ENCODE measurements at regions not wholly inside any gene's neighbourhood (a gene's known extent, or its start where the extent isn't known, plus 50 kb on each side); places are given as distances from the start of the nearest gene placed in this dataset.
"Not testable (repeated sequence)": the region's sequence is repeated elsewhere in the genome, so short reads cannot be mapped to it uniquely, and the experiment has no call there.

DNA sequence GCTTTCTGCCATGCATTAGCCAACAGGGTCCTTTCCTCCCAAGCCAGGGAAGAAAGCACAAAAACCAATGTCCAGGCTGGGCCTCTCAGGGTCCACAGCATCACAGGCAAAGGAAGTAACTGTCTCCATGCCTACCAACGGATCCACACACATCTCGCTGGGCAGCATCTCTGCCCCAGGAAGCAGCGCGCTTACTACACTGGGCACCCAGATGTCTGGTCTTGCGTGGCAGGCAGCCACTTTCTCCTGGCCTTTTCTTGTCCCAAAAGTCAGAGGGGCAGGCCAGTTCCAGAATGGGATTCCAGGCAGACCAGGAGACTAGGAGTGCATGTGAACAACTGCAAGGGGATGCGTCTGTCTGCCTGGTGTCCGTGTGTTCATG, 153.3 kb upstream of the PLGLB2 start:
- not testable (repeated sequence) for H3K27me3 Mint-ChIP-seq (ENCODE audit: low read depth); DNase-seq (ENCODE audit: low read depth, low spot score); H3K9me3 Mint-ChIP-seq; H3K27ac Mint-ChIP-seq (ENCODE audit: unreplicated experiment); H3K36me3 Mint-ChIP-seq (ENCODE audit: low read depth); H3K4me1 Mint-ChIP-seq; H3K4me3 Mint-ChIP-seq

DNA sequence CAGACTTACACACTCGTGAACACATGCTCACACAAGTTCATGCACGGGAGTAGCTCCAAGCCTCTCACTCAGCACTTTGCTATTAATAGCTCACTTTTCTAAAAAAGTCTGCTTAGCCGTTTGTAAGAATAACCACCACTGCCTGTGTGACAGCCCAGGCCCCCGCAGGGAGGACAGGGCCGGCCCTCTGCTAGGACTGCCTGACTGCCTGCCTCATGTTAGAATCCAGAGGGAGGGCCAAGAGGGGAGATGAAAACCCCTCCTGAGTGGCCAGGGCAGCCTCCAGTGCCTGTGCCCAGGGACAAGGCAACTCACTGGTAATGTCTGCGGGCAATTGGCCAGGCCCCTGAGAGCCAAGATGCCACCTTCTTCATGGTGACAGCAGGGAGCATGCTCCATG, 152.9 kb upstream of the PLGLB2 start:
- H3K4me3 Mint-ChIP-seq; H3K4me1 Mint-ChIP-seq; H3K9me3 Mint-ChIP-seq; H3K36me3 Mint-ChIP-seq (ENCODE audit: low read depth); H3K27ac Mint-ChIP-seq (ENCODE audit: unreplicated experiment); DNase-seq (ENCODE audit: low read depth, low spot score); H3K27me3 Mint-ChIP-seq (ENCODE audit: low read depth): not testable (repeated sequence)

DNA sequence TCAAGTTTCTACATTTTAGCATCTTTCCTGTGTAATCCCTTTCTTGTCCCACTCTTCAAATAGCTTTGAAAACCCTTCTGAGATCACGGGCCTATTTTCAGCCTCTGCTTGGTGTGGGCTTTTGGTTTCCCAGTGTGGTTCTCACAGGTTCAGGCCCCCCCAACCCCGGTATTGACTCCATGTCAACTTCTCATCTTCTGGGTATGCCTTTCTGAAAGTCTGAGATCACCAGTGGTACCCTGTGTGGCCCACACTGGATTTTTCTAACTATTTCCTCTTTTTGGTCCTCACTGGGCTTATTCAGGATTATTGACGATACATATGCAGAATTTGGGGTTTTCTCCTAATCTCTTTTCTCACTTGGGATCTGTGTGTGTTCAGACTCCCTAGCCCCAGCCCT, 146.9 kb upstream of the PLGLB2 start:
- H3K27me3 Mint-ChIP-seq (ENCODE audit: low read depth) = not testable (repeated sequence)

DNA sequence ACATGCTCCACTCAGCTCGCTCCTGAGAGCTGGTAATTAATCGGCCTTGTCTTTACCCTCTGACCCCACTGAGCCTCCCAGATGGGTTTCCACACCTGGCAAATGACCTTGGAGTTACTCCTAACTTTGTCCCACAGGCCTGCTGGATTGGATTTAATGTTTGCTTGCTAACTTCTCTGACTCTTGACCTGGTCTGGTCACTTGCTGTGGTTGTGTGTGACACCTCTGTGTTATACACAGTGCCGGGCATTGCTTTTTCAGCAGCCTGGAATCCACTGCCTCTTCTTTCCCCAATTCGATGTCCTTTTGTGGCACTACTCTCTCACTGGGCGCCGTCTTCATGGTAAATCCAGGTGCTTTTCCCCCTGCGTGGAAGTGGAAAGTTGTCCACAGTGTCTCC, 145.8 kb upstream of the PLGLB2 start:
- not testable (repeated sequence) for H3K27me3 Mint-ChIP-seq (ENCODE audit: low read depth); H3K36me3 Mint-ChIP-seq (ENCODE audit: low read depth); DNase-seq (ENCODE audit: low read depth, low spot score); H3K27ac Mint-ChIP-seq (ENCODE audit: unreplicated experiment); H3K9me3 Mint-ChIP-seq; H3K4me1 Mint-ChIP-seq; H3K4me3 Mint-ChIP-seq

More for the DNA sequence above, 146.9 kb upstream of the PLGLB2 start:
- not testable (repeated sequence) for H3K36me3 Mint-ChIP-seq (ENCODE audit: low read depth); H3K9me3 Mint-ChIP-seq; H3K4me1 Mint-ChIP-seq; H3K4me3 Mint-ChIP-seq; DNase-seq (ENCODE audit: low read depth, low spot score); H3K27ac Mint-ChIP-seq (ENCODE audit: unreplicated experiment)

DNA sequence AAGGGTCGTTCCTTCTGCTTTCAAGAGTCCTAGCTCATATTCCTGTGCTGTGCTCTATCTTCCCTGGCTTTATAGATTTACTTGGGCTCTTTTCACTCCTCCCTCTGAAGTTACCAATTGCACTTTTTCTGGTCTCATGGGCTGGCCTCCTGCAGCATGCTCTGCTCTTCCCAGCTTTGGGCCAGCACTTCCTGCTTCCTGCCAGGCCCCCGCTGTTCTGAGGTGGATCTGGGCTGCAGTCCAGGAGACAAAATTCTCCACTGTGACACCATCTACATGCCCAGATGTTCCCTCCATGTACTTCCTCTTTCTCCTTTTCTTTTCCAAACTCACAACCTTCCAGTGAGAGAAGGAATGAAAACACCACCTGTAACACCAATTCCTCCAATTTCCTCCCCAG, 145.2 kb upstream of the PLGLB2 start:
- H3K4me1 Mint-ChIP-seq; H3K36me3 Mint-ChIP-seq (ENCODE audit: low read depth); H3K9me3 Mint-ChIP-seq; H3K27me3 Mint-ChIP-seq (ENCODE audit: low read depth); H3K27ac Mint-ChIP-seq (ENCODE audit: unreplicated experiment); H3K4me3 Mint-ChIP-seq; DNase-seq (ENCODE audit: low read depth, low spot score): not testable (repeated sequence)

DNA sequence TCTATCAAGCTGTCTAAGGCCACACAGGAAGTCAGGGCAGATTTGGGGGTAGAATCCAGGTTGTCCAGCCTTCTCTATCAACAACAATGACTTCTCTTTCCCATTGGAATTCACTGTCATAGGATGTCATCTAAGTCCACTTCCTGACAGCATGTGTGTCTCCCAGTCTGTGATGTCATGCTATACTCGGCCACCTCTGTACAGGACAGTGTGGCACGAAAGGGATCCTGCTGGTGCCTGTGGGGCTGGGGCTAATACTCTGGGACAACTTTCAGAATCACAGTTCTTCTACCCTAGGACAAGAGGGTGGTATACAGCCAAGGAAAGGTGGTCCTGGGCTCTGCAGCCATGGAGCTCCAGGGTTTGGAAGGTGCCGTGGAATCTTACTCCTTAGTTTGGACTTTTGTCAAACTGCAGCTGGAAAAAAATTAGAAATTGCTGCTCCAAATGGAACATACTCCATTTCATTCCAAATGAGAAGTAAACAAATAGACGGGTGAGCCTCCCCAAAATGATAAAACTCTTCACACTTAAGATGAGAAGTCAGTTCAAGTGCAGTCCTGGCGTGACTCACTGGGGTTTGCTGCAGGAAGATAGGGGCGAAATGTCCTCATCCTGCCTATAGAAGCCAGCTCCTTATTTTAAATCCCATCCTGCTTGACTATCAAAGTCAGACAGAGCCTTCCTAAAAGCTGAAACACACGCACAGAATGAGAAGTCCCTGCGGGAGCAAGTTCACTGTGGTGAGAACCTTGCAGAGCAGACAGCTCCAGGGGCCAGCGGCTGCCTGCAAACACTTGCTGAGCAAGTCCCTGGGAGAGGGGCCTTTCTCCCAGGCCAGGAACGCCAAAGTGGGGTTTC, 144.2 kb upstream of the PLGLB2 start:
- not testable (repeated sequence) for H3K36me3 Mint-ChIP-seq (ENCODE audit: low read depth); H3K4me1 Mint-ChIP-seq; H3K4me3 Mint-ChIP-seq; H3K27me3 Mint-ChIP-seq (ENCODE audit: low read depth); H3K27ac Mint-ChIP-seq (ENCODE audit: unreplicated experiment); H3K9me3 Mint-ChIP-seq
- DNase-seq (ENCODE audit: low read depth, low spot score) = peak; percentile 4

DNA sequence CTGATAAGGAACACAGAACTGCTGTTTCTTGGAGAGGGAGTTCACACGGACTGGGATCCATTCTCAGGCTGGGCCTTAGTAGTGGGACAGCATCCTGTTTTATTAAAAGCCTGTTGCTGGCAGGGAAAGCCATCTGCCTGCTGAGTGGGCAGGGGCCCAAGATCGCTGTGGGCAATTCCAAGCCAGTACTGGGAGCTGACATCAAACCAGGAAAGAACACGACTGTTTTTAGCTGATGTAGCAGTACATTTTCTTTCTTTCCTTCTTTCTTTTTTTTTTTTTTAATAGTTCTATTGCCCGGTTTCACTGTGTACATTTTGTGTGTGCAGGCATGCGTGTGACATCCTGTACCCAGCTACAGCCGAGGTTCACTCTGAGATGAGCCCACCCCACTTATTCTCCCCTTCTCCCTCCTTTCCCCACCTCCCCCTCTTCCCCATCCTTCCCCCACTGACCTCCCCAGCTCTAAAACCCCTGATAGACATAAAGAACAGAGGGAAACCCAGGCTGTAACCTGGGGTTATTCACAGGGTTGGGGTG, 143.5 kb upstream of the PLGLB2 start:
- not testable (repeated sequence) for H3K4me1 Mint-ChIP-seq; H3K36me3 Mint-ChIP-seq (ENCODE audit: low read depth); H3K4me3 Mint-ChIP-seq; H3K27ac Mint-ChIP-seq (ENCODE audit: unreplicated experiment); H3K9me3 Mint-ChIP-seq; H3K27me3 Mint-ChIP-seq (ENCODE audit: low read depth); DNase-seq (ENCODE audit: low read depth, low spot score)

DNA sequence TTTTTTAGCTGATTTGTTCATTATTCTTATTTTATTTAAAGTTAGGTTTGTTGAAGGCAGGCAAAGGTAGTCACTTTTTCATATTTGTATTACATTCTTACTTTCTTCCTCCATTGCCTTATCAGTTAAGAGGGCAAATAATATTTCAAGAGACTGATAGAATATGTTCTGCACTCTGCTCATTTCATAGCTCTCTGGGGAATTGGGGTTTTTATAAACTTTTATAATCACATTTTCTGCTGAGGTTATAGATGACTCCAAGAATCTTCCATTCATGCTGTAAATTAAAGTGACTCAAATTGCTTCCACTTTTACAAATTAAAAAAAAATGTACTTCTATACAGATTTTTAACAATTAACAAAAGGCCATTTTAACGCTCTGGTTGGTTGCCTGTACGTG, 142.9 kb upstream of the PLGLB2 start:
- H3K36me3 Mint-ChIP-seq (ENCODE audit: low read depth); H3K4me3 Mint-ChIP-seq; H3K4me1 Mint-ChIP-seq; H3K27me3 Mint-ChIP-seq (ENCODE audit: low read depth); H3K27ac Mint-ChIP-seq (ENCODE audit: unreplicated experiment); H3K9me3 Mint-ChIP-seq; DNase-seq (ENCODE audit: low read depth, low spot score): not testable (repeated sequence)

DNA sequence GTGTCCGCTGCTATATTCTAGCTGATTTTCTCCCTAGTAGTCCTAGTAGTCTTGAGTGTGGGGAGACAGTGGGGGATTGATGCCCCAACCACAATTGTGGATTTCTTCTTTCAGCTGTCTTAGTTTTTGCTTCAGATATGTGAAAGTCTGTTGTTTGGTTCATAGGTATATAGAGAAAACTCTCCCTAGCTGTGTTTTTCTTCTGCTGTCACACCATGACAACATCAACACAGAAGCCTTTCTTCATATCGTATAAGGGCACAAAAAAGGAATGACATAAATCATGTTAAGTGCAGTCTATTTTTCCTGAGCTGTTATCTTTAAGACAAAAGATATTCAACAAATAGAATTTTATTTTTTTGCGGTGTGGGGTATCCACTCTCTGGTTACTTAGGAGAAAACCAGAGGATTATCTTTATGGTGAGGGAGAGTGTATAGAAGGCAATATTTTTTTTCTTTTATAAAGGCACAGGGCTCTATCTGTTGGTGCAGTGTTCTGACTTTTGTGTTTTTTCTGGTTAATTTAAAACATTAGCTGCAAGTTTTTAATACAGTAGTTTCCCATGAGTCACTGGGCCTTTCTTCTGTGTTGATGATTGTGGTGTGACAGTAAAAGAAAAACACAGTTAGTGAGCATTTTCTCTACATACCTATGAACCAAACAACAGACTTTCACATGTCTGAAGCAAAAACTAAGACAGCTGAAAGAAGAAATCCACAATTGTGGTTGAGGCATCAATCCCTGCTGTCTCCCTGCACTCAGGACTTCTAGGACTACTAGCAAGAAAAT, 139.3 kb upstream of the PLGLB2 start:
- not testable (repeated sequence) for H3K4me1 Mint-ChIP-seq; H3K27me3 Mint-ChIP-seq (ENCODE audit: low read depth); H3K4me3 Mint-ChIP-seq; DNase-seq (ENCODE audit: low read depth, low spot score); H3K27ac Mint-ChIP-seq (ENCODE audit: unreplicated experiment); H3K36me3 Mint-ChIP-seq (ENCODE audit: low read depth); H3K9me3 Mint-ChIP-seq

DNA sequence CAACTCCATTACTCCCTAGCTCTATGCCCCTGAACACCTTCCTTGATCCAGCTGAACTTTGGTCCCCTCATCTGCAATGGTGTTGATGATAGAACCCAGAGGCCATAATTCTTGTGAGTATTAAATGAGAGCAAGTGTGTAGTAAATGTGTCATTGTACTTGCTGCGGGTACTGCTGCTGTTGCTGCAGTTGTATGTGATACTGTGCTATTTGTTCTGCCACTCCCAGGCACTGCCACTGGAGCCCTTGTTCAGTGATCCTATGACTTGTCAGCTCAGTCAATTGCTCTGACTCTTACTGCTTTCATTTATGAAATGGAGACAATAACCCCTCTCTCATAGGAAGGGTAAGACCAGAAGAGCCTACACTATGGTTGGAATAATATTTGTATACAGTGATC, 136.9 kb upstream of the PLGLB2 start:
- not testable (repeated sequence) for DNase-seq (ENCODE audit: low read depth, low spot score); H3K27me3 Mint-ChIP-seq (ENCODE audit: low read depth); H3K27ac Mint-ChIP-seq (ENCODE audit: unreplicated experiment); H3K4me3 Mint-ChIP-seq; H3K4me1 Mint-ChIP-seq; H3K36me3 Mint-ChIP-seq (ENCODE audit: low read depth); H3K9me3 Mint-ChIP-seq

DNA sequence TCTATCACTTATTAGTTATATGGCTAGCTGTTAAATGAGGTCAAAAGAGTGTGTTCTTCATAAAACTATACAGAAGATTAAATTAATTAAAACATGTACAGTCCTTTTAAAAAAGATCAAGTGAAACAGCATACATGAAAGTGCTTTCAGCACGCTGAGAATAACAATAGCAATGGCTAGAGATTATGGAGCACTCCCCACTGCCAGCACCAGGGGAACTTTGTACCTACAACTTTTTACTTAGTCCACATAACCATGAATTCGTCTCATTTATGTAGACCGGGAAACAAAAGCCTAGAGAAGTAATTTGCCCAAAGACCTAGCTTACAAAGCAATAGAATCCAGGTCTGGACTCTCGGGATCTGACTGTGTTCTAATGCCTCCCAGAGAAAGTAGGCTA, 136.5 kb upstream of the PLGLB2 start:
- not testable (repeated sequence) for DNase-seq (ENCODE audit: low read depth, low spot score); H3K4me1 Mint-ChIP-seq; H3K36me3 Mint-ChIP-seq (ENCODE audit: low read depth); H3K9me3 Mint-ChIP-seq; H3K27me3 Mint-ChIP-seq (ENCODE audit: low read depth); H3K27ac Mint-ChIP-seq (ENCODE audit: unreplicated experiment); H3K4me3 Mint-ChIP-seq

DNA sequence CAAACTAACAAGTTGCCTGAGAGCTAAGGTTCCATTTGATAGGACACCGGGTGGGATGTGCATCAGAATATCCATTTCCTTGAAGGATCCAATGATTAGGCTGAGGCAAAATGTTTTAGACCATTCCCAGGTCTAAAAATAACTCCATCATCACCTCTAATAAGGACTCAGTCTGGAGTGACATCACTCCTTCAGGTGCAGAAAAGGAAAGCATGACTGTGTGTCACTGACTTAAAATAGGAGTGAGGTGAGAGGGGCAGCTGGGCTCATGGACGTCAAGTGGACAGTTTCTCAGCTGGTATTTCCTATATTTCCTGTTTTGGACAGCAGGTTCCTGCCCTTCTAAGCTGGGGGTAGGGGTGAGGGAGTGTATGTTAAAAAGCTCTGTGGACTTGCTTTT, 135.9 kb upstream of the PLGLB2 start:
- H3K36me3 Mint-ChIP-seq (ENCODE audit: low read depth); H3K4me1 Mint-ChIP-seq; H3K27ac Mint-ChIP-seq (ENCODE audit: unreplicated experiment); H3K4me3 Mint-ChIP-seq; H3K27me3 Mint-ChIP-seq (ENCODE audit: low read depth); H3K9me3 Mint-ChIP-seq; DNase-seq (ENCODE audit: low read depth, low spot score): not testable (repeated sequence)

DNA sequence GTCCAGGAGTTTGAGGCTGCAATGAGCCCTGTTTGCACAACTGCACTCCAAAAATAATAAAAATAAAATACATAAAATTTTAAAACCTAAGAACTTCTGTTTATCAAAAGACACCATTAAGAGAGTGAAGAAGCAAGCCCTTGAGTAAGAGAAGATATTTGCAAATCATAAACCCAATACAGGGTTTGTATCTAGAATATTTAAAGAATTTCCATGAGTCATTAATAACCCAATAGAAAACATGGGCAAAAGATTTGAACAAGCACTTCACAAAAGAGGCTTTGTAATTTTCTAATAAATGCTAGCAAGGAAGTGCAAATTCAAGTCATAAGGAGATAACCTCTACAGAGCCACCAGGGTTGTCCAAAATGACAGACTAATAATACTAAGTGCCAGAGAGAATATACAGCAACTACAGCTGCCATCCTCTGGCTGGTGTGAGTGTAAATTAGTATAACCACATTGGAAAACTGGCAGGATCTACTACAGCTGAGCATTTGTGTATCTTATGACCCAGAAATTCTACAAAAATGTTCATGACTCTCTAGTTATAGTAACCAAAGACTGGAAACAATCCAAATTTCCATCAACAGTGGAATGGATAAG, 133.0 kb upstream of the PLGLB2 start:
- H3K4me1 Mint-ChIP-seq; H3K27me3 Mint-ChIP-seq (ENCODE audit: low read depth); H3K9me3 Mint-ChIP-seq; H3K36me3 Mint-ChIP-seq (ENCODE audit: low read depth); DNase-seq (ENCODE audit: low read depth, low spot score); H3K4me3 Mint-ChIP-seq; H3K27ac Mint-ChIP-seq (ENCODE audit: unreplicated experiment): not testable (repeated sequence)
